K562 (cell line): ENCODE measurements at regions not wholly inside any gene's neighbourhood (a gene's known extent, or its start where the extent isn't known, plus 50 kb on each side); places are given as distances from the start of the nearest gene placed in this dataset.

Experiments
- ATAC-seq: fragments of 200-7000 bp; cut with Tn5 transposase; 3 replicates; pipeline ENCODE4 v1.9.1; 2020; ENCODE audit warnings: moderate library complexity
- BruUV-seq: library from RNA; stranded (reverse); fragments of 400-500 nt; replicated peaks from 2 replicates; lab custom pipeline; 2021; lab: Mats Ljungman, UMichigan
- CTCF ChIA-PET: fragments of 300-600 bp; formaldehyde crosslinking; extraction: SDS; loops from one replicate; lab custom pipeline; 2021; ENCODE audit warnings: low intra/inter-chr PET ratio; lab: Yijun Ruan, JAX
- POLR2A ChIA-PET: fragments of 300-600, 350-650 bp; sonication (Branson Sonifier 250); formaldehyde crosslinking; extraction: SDS; loops from one replicate; lab custom pipeline; 2021; ENCODE audit warnings: antibody characterized with exemption, inconsistent platforms; lab: Yijun Ruan, JAX
- DNase-seq, 4 experiments: peaks; one replicate each; pipeline versions ENCODE4 v3.0.0 to v3.0.0-alpha.2; 2011 to 2018; ENCODE audit warnings: low spot score in 3 of 4, mixed read lengths in 3 of 4; ENCODE audit errors: extremely low read depth in 1 of 4
- FAIRE-seq: peaks from 2 replicates; lab custom pipeline; 2011; peaks lifted over from hg19 to GRCh38; lab: Jason Lieb, UNC
- H2AFZ ChIP-seq: 2 replicates; pipeline ENCODE4 v1.6.0; 2011; ENCODE audit warnings: low read depth, low read length, control low read depth, inconsistent platforms
- H3K27ac ChIP-seq: fragments of 200-600 bp; 3 replicates; pipeline ENCODE4 v1.8.0; 2011; ENCODE audit warnings: low read depth, mild to moderate bottlenecking, control low read depth, inconsistent platforms, low read length, moderate library complexity, mixed read lengths; ENCODE audit errors: extremely low read depth
- H3K27me3 ChIP-seq, 2 experiments: fragments of 300-600 bp in 1 of 2; 2 replicates in 1 of 2; 3 replicates in 1 of 2; pipeline versions ENCODE4 v1.6.0 to v1.8.0; 2011; ENCODE audit warnings: inconsistent platforms in 2 of 2, low read length in 2 of 2, mild to moderate bottlenecking in 1 of 2, mixed read lengths in 1 of 2, moderate library complexity in 1 of 2; ENCODE audit not compliant: control insufficient read depth in 2 of 2, insufficient read depth in 2 of 2
- H3K36me3 ChIP-seq: fragments of 300-600 bp; 3 replicates; pipeline ENCODE4 v1.8.0; 2011; ENCODE audit warnings: mild to moderate bottlenecking, low read length, inconsistent platforms; ENCODE audit not compliant: control insufficient read depth, insufficient read depth
- H3K4me1 ChIP-seq, 2 experiments: fragments of 200-600 bp in 1 of 2; replicated peaks in 1 of 2; 2 replicates in 1 of 2; 3 replicates in 1 of 2; pipeline versions ENCODE4 v1.5.1 to v1.8.0; 2011; ENCODE audit warnings: inconsistent platforms in 2 of 2, low read length in 2 of 2, mild to moderate bottlenecking in 1 of 2, mixed read lengths in 1 of 2, moderate library complexity in 1 of 2; ENCODE audit not compliant: control insufficient read depth in 2 of 2, insufficient read depth in 2 of 2
- H3K4me2 ChIP-seq: 2 replicates; pipeline ENCODE4 v1.6.1; 2011; ENCODE audit warnings: low read length, control low read depth, inconsistent platforms, mixed read lengths; ENCODE audit not compliant: insufficient read depth
- H3K4me3 ChIP-seq: fragments of 200-600 bp; sonication (generic), shearing (Covaris generic); 2 replicates; pipeline ENCODE4 v1.5.1; 2016; ENCODE audit warnings: control low read depth, inconsistent platforms
- H3K79me2 ChIP-seq: fragments of 200-600 bp; 3 replicates; pipeline ENCODE4 v1.8.0; 2011; ENCODE audit warnings: low read length, inconsistent platforms; ENCODE audit not compliant: control insufficient read depth, insufficient read depth
- H3K9ac ChIP-seq, 2 experiments: 2 replicates each; pipeline versions ENCODE4 v1.6.0 to v1.6.1; 2011; ENCODE audit warnings: low read depth in 2 of 2, low read length in 2 of 2, control low read depth in 1 of 2, inconsistent platforms in 1 of 2, mild to moderate bottlenecking in 1 of 2, mixed read lengths in 1 of 2; ENCODE audit not compliant: insufficient read depth in 1 of 2
- H3K9me1 ChIP-seq: one replicate; pipeline ENCODE4 v1.6.0; 2011; ENCODE audit warnings: inconsistent platforms, mild to moderate bottlenecking, low read length, moderate library complexity; ENCODE audit not compliant: control insufficient read depth, insufficient read depth
- H3K9me3 ChIP-seq: replicated peaks from 2 replicates; pipeline ENCODE4 v1.5.1; 2011; ENCODE audit warnings: low read depth, low read length, inconsistent platforms; ENCODE audit not compliant: control insufficient read depth, insufficient read depth
- H4K20me1 ChIP-seq: replicated peaks from 2 replicates; pipeline ENCODE4 v1.6.1; 2011; ENCODE audit warnings: low read length, inconsistent platforms, mixed read lengths; ENCODE audit not compliant: control insufficient read depth, insufficient read depth
- CBFB ChIP-seq: sonication (generic); formaldehyde crosslinking; IDR thresholded peaks from 2 replicates; pipeline ENCODE4 v1.4.0; 2020; ENCODE audit warnings: mild to moderate bottlenecking, missing genetic modification reagents
- CBX5 ChIP-seq: IDR thresholded peaks from 2 replicates; pipeline ENCODE4 v1.6.1; 2014; ENCODE audit warnings: low read depth, borderline replicate concordance
- CHD4 ChIP-seq: fragments of 200-600 bp; sonication (generic); IDR thresholded peaks from 3 replicates; pipeline ENCODE4 v1.6.1; 2012; ENCODE audit warnings: low read depth, mild to moderate bottlenecking, mixed read lengths, low read length, inconsistent platforms; ENCODE audit not compliant: insufficient read depth, insufficient replicate concordance, poor library complexity, severe bottlenecking
- FOSL1 ChIP-seq: fragments of 200-800 bp; sonication (Bioruptor generic); conservative IDR thresholded peaks from 2 replicates; pipeline ENCODE4 v1.6.1; 2016; ENCODE audit warnings: missing genetic modification characterization, missing compliant biosample characterization
- FOXJ3 ChIP-seq: sonication (generic); formaldehyde crosslinking; IDR thresholded peaks from 2 replicates; pipeline ENCODE4 v1.4.0; 2020; ENCODE audit warnings: mild to moderate bottlenecking, missing genetic modification reagents
- L3MBTL2 ChIP-seq: fragments of 450-650 bp; IDR thresholded peaks from 2 replicates; pipeline ENCODE4 v1.6.1; 2016; ENCODE audit warnings: mild to moderate bottlenecking, moderate library complexity
- MED1 ChIP-seq: sonication (generic); formaldehyde crosslinking; IDR thresholded peaks from 2 replicates; pipeline ENCODE4 v1.8.1; 2023; ENCODE audit warnings: missing genetic modification reagents, borderline replicate concordance
- MEF2D ChIP-seq: conservative IDR thresholded peaks from 2 replicates; pipeline ENCODE4 v1.6.1; 2016; ENCODE audit warnings: low read depth, missing genetic modification characterization, missing compliant biosample characterization
- RCOR1 ChIP-seq, 2 experiments: IDR thresholded peaks; 2 replicates each; pipeline ENCODE4 v1.6.1; 2012; ENCODE audit warnings: low read depth in 2 of 2, low read length in 2 of 2, borderline replicate concordance in 1 of 2, improper control_type of control experiment in 1 of 2
- SOX6 ChIP-seq: fragments of 450-650 bp; IDR thresholded peaks from 2 replicates; pipeline ENCODE4 v1.6.1; 2014; ENCODE audit warnings: mild to moderate bottlenecking
- SP1 ChIP-seq: sonication (generic); formaldehyde crosslinking; IDR thresholded peaks from 2 replicates; pipeline ENCODE4 v1.8.1; 2022; ENCODE audit warnings: mild to moderate bottlenecking, missing genetic modification reagents
- YY1 ChIP-seq, 3 experiments: IDR thresholded peaks; 2 replicates each; pipeline ENCODE4 v1.6.1; 2011; ENCODE audit warnings: low read length in 2 of 3, mild to moderate bottlenecking in 2 of 3, moderate library complexity in 2 of 3, borderline replicate concordance in 1 of 3, control low read depth in 1 of 3, low read depth in 1 of 3; ENCODE audit not compliant: insufficient read depth in 3 of 3, insufficient replicate concordance in 2 of 3, control insufficient read depth in 1 of 3, insufficient read length in 1 of 3; ENCODE audit errors: extremely low read depth in 1 of 3
- ZKSCAN1 ChIP-seq: fragments of 150-350 bp; IDR thresholded peaks from 2 replicates; pipeline ENCODE4 v1.6.1; 2016; ENCODE audit warnings: low read depth, low read length
- ZNF232 ChIP-seq: sonication (generic); formaldehyde crosslinking; IDR thresholded peaks from 2 replicates; pipeline ENCODE4 v1.8.0; 2022; ENCODE audit warnings: mild to moderate bottlenecking, missing genetic modification reagents
- ZNF583 ChIP-seq: fragments of 250-450 bp; sonication (Bioruptor Pico); IDR thresholded peaks from 2 replicates; pipeline ENCODE4 v1.4.0; 2020
- ZNF696 ChIP-seq: fragments of 250-450 bp; sonication (Bioruptor Pico); conservative IDR thresholded peaks from 2 replicates; pipeline ENCODE4 v1.4.0; 2020; ENCODE audit warnings: mild to moderate bottlenecking, moderate library complexity
- WGBS: fragments of 100-300 bp; shearing (Covaris generic); methylation state at CpG from one replicate; pipeline ENCODE4 v1.1.6; 2016; ENCODE audit warnings: low coverage, mixed read lengths; ENCODE audit not compliant: insufficient coverage; ENCODE audit errors: missing lambda C conversion rate; 5-methylcytosine and 5-hydroxymethylcytosine counted together
- in situ Hi-C: fragments of 300-500 bp; cut with MboI; formaldehyde crosslinking; loops from 4 replicates; pipeline ENCODE4 v1.15.0; 2018; ENCODE audit warnings: inconsistent platforms, mixed read lengths
- intact Hi-C: fragments of 100-400 bp; cut with micrococcal nuclease; formaldehyde crosslinking; loops from 2 replicates; pipeline ENCODE4 v1.14.2; 2022
- TF ChIP-seq, protein P1 (sequence below), 3 experiments: fragments of 200-800 bp in 1 of 3; sonication (Bioruptor generic) in 1 of 3; sonication (generic) in 1 of 3; formaldehyde crosslinking in 1 of 3; IDR thresholded peaks; 2 replicates each; pipeline versions ENCODE4 v1.6.1 to v1.8.0; 2016 to 2022; ENCODE audit warnings: mild to moderate bottlenecking in 2 of 3, missing compliant biosample characterization in 2 of 3, missing genetic modification characterization in 2 of 3, missing genetic modification reagents in 1 of 3
- TF ChIP-seq, protein P2 (sequence below): sonication (generic); formaldehyde crosslinking; IDR thresholded peaks from 2 replicates; pipeline ENCODE4 v1.9.0; 2022; ENCODE audit warnings: mild to moderate bottlenecking, missing genetic modification reagents

DNA sequence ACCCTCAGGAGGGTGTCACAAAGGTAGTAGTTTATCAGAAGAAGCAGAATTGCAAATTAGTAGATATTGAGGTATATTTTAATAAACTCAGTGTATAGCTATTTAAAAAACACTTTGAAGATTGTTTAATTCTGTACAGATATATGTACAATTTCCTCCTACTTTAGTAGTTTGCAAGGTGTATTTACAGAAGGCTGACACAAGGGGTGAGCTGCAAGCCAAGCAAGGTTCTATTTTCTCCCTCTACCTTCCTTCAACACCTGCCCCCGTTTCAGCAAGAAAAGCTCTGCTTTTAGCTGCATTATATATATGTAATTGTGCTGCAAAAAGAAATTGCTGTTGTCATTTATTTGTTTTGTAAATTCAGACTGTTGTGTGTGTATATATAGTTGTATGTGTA is 674.2 kb upstream of the PKN2 start:
- Histone ChIP-seq H3K9ac (no peak overlapping the region), H3K27me3 (no peaks in the 10 kb centered on the region), H2AFZ (no peak overlapping the region), H3K4me2 (no peak overlapping the region), H3K79me2 (no peaks in the 10 kb centered on the region), H3K9me1 (no peaks in the 10 kb centered on the region), H3K4me1 (no peaks in the 10 kb centered on the region), H4K20me1 (no peaks in the 10 kb centered on the region), H3K36me3 (no peaks in the 10 kb centered on the region), H3K9me3 (no peaks in the 10 kb centered on the region), H3K4me3 (no peak overlapping the region), H3K27ac (no peak overlapping the region)
- no peak for TF ChIP-seq FOSL1
- TF ChIP-seq MEF2D: no peak
- no peak for TF ChIP-seq L3MBTL2
- TF ChIP-seq, protein P1, sequence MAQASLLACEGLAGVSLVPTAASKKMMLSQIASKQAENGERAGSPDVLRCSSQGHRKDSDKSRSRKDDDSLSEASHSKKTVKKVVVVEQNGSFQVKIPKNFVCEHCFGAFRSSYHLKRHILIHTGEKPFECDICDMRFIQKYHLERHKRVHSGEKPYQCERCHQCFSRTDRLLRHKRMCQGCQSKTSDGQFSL (CRISPR knock-in tag; IDR thresholded peaks at IDR 0.05): no peak
- TF ChIP-seq, protein P1 (tag; IDR thresholded peaks at IDR 0.05): no peak
- no peak for TF ChIP-seq SP1 (CRISPR knock-in tag)
- no peak for TF ChIP-seq ZNF583 (CRISPR knock-in tag)
- TF ChIP-seq CHD4: no peak
- TF ChIP-seq FOXJ3 (CRISPR knock-in tag): no peak
- TF ChIP-seq ZKSCAN1: no peak
- TF ChIP-seq RCOR1 (IDR thresholded peaks at IDR 0.05; ENCODE audit: borderline replicate concordance in 1 of 2, low read depth in 2 of 2, low read length in 2 of 2): no peak
- no peak for TF ChIP-seq MED1 (CRISPR knock-in tag)
- TF ChIP-seq CBX5: no peak
- no peak for TF ChIP-seq ZNF696 (CRISPR knock-in tag)
- TF ChIP-seq SOX6: no peak
- TF ChIP-seq ZNF232 (CRISPR knock-in tag): no peak
- TF ChIP-seq, protein P2, sequence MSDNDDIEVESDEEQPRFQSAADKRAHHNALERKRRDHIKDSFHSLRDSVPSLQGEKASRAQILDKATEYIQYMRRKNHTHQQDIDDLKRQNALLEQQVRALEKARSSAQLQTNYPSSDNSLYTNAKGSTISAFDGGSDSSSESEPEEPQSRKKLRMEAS (CRISPR knock-in tag): no peak
- TF ChIP-seq YY1 (IDR thresholded peaks at IDR 0.05; ENCODE audit: borderline replicate concordance in 1 of 3, control insufficient read depth in 1 of 3, extremely low read depth in 1 of 3, insufficient read depth in 3 of 3, insufficient read length in 1 of 3, insufficient replicate concordance in 2 of 3, low read depth in 1 of 3, low read length in 2 of 3): no peak
- no peak for TF ChIP-seq CBFB (CRISPR knock-in tag)
- POLR2A ChIA-PET: no interaction called here
- ATAC-seq: no peak
- intact Hi-C loops (no loop called here), in situ Hi-C loops (no loop called here)
- WGBS: 0% methylated on average over 1 of the region's 1 CpG
- no TSS peak for BruUV-seq
- FAIRE-seq: no peak
- CTCF ChIA-PET: no interaction called here
- no peak for DNase-seq
